GM04503 (cell line): ENCODE measurements at regions not wholly inside any gene's neighbourhood (a gene's known extent, or its start where the extent isn't known, plus 50 kb on each side); places are given as distances from the start of the nearest gene placed in this dataset.

Experiments used
- DNase-seq: peaks from one replicate; pipeline ENCODE4 v3.0.0-alpha.2; 2012; ENCODE audit warnings: low read depth

GRCh38 chr13:73934771-73935170 lies 199.4 kb downstream of the KLF12 start:
- DNase-seq, result no peak

DNA sequence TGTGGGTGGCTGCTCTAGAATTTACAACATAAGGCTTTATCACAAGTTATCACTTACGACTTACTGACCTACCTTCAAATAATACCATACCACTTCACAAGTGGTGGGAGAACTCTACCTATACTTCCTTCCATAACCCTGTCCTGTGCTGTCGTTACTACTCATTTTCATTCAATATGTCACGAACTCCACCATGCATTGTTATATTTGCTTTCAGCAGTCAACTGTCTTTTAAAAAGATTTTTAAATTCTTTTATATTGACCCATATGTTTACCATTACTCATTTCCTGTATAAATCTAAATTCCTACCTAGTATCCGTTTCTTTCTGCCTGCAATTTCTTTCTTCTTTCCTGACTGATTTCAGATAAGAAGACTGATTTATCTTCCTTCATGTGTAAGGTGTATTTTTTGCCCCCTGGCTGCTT lies 200.0 kb downstream of the KLF12 start:
- DNase-seq, result no peak

DNA sequence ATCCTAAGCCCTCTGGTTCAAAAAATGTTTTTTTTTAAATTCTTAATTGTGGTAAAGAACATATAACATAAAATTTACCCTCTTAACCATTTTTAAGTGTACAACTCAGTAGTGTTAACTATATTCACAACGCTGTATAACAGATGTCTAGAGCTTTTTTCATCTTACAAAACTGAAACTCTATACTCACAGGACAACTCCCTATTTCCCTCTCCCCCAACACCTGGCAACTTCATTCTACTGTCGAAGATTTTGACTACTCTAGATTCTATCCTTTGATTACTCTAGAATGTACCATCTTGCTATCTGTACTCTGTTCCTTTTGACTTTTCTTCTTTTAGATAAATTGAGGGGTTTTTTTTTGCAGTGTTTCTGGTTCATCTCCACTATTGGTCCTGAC lies 200.4 kb downstream of the KLF12 start:
- no peak for DNase-seq

DNA sequence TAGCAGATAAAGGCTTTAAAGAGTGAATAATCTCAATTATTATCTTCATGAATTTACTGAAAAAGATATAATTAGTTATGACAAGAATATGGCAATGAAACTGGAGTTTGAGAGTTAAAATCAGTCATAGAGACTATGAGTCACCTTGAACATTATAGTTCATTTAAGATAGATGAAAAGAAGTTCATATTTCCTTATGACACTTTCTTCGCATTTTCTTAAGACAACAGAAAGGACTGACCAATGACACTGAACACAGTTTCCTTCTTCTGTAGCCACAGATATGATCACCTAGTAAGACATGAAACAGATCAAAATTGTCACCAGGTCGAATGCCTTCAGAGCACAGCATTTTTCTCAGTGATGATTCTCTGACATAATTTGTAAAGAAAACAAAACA lies 202.1 kb downstream of the KLF12 start:
- no peak for DNase-seq

DNA sequence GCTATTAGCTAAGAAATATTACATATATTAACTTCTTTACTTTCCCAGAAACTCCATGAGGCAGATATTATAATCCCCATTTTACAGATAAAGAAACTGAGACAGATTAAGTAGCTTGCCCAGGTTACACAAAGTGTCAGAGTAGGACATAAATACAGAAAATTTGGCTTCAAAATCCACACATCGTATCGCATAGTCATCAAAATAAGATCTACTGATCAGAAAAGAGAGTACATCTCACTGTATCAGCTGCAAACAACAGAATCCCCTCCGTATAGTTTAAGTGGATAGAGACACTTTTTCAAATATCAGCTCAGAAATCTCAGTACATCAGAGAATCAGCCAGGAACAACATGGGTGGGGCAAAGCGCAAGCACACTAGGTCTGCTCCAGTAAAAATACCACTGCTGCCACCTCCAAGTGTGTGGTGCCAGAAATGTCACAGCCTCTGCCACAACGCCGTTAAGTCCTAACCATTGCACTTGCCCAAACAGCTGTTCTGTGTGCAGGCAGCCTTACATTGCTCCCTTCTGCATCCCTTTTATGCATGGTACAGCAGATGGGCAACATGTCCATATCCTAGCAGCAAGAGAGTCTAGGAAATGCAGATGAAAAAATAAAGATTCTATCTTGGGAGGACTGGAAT lies 204.8 kb downstream of the KLF12 start:
- DNase-seq, result no peak

DNA sequence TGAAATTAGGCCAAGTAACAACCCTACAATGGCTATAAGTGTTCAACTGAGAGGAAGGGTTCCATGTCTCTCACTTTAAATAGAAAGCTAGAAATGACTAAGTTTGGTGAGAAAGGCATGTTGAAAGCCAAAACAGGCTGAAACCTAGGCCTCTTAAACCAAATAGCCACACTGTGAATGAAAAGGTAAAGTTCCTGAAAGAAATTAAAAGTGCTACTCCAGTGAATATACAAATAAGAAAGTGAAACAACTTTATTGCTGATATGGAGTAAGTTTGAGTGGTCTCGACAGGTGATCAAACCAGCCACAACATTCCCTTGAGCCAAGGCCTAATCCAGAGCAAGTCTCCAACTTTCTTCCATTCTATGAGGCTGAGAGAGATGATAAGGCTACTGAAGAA lies 209.6 kb downstream of the KLF12 start:
- no peak for DNase-seq

GRCh38 chr13:73922493-73923393 lies 211.5 kb downstream of the KLF12 start:
- no peak for DNase-seq

DNA sequence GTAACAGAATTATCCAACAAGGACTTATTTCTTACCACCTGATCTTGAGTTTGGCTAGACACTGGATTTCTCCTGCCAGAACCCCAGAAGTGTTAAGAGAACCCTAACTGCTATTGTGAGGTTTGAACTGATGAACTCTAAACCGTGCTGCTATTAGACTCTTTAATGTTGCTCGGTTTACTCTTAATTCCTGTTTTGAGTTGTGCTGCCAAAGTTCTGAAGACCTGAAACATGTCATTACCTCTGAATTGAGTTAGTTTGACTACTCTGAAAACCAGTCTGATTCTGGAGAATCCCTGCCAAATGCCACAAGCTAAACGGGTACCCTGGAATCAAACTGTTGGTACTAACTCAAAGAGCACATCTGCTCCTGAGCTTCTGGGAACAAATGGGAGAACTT lies 215.5 kb downstream of the KLF12 start:
- DNase-seq, result no peak

GRCh38 chr13:73913751-73914518 lies 220.3 kb downstream of the KLF12 start:
- no peak for DNase-seq

GRCh38 chr13:73913079-73913740 lies 221.0 kb downstream of the KLF12 start:
- peak; percentile 49 for DNase-seq

DNA sequence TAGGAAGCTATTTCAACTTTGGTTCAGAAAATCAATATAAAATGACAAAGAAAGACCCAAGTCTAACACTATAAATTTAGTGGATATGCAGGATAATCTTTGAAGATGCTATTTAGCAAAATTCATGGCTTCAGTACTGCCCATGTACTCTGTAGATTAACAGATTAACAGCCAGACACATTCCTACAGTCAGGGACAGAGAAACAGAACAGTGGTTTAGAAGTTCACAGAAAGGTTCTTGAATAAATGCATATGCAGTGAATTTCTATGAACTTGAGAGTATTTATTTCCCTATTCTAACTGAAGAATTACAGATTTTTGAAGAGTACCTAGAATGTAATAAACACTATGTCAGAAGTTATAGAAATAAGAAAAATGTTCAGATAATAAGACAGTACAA lies 222.8 kb downstream of the KLF12 start:
- DNase-seq, result no peak

GRCh38 chr13:73910733-73911132 lies 223.5 kb downstream of the KLF12 start:
- DNase-seq, result no peak

DNA sequence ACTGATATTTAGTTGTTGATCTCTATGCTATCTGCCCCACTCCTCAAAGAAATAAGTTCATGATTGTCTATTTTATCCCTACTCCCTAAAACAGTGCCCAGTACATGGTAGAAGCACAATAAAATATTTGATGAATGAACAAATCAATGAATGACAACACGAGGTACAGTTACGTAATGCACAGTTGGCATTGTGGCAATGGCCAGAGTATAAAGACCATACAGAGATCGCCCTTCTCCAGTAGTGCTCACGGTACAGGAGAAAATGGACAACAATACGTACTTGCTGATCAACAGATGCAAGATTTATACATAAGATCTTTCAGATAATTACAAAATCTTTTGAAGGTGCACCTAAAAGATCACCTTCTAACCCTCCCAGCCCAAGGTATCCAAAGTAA lies 225.4 kb downstream of the KLF12 start:
- DNase-seq, result no peak

- DNase-seq, result no peak
These were observed 229.6 kb downstream of the KLF12 start for GRCh38 chr13:73904625-73905024.

GRCh38 chr13:73903561-73903960 lies 230.6 kb downstream of the KLF12 start:
- no peak for DNase-seq

- DNase-seq, result no peak
These were observed 231.4 kb downstream of the KLF12 start for GRCh38 chr13:73902847-73903246.

GRCh38 chr13:73902296-73902695 lies 231.9 kb downstream of the KLF12 start:
- no peak for DNase-seq

DNA sequence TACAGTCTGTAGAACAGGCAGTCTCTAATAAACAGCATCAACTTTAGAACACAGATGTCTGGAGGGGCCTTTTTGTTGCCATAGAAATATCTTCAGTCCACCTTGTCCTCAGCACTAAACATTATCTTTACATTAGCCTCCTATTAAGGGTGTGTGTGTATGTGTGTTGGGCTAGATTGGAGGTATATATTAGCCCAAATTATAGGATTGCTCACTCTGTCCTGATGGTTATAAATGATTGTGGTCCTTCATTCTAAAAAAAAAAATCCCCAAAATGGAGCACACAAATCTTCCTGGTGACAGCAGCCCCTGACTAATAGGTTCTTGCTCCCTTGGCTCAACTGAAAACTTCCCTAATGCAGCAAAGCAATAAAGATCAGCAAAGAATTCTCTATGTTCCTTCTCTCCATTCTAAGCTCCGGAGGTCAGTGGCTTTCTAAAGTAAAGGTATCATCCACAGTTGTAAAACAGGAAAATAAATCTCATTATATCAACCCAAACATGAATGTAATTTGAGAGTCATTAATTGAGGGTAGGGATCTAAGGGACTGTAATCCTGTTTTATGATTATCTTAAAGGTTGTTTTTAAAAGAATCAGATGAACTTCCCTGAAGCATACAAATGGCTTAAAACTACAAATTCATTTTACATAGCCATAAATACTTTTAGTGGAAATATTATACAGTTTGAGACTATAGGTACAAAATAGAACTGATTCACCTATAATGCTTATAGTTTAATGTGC lies 232.7 kb downstream of the KLF12 start:
- no peak for DNase-seq

- DNase-seq, result no peak
These were observed 233.6 kb downstream of the KLF12 start for GRCh38 chr13:73900591-73900990.

- DNase-seq, result no peak
These were observed 235.3 kb downstream of the KLF12 start for GRCh38 chr13:73898899-73899298.

GRCh38 chr13:73898276-73898675 lies 235.9 kb downstream of the KLF12 start:
- no peak for DNase-seq
